MM.1S (cell line): ENCODE measurements at regions not wholly inside any gene's neighbourhood (a gene's known extent, or its start where the extent isn't known, plus 50 kb on each side); places are given as distances from the start of the nearest gene placed in this dataset.

Experiments
- CTCF ChIP-seq: fragments of 300-600 bp; sonication (generic); IDR thresholded peaks from 2 replicates; pipeline ENCODE4 v1.5.1; 2016; ENCODE audit warnings: antibody characterized with exemption, low read length, mixed read lengths
- EZH2phosphoT487 ChIP-seq: fragments of 300-600 bp; sonication (generic); IDR thresholded peaks from 2 replicates; pipeline ENCODE4 v1.6.1; 2018; ENCODE audit warnings: antibody characterized with exemption, low read length

GRCh38 chr11:70660059-70660888 lies 261.9 kb downstream of the CTTN start:
- TF ChIP-seq CTCF (no peak), EZH2phosphoT487 (no peak)
